Thyroid gland (tissue), 4 donors: ENCODE measurements at regions not wholly inside any gene's neighbourhood (a gene's known extent, or its start where the extent isn't known, plus 50 kb on each side); places are given as distances from the start of the nearest gene placed in this dataset.

Experiments
- DNase-seq, 2 donors: peaks; one replicate each; pipeline ENCODE4 v3.0.0-alpha.2; 2019
- H3K27ac ChIP-seq, 3 donors: fragments of 200-600 bp; sonication (generic); 1 replicate in 2 of 3; 2 replicates in 1 of 3; pipeline ENCODE4 v1.5.1; 2016 to 2019; ENCODE audit warnings: mild to moderate bottlenecking in 1 of 3, moderate library complexity in 1 of 3
- H3K27me3 ChIP-seq: fragments of 200-600 bp; sonication (generic); one replicate; pipeline ENCODE4 v1.5.1; 2019
- H3K36me3 ChIP-seq, 2 donors: fragments of 200-600 bp; sonication (generic); one replicate each; pipeline ENCODE4 v1.5.1; 2016 to 2019
- H3K4me1 ChIP-seq, 2 donors: fragments of 200-600 bp; sonication (generic); one replicate each; pipeline ENCODE4 v1.5.1; 2017 to 2019
- H3K4me3 ChIP-seq, 3 donors: fragments of 200-600 bp; sonication (generic); replicated peaks in 1 of 3; 1 replicate in 2 of 3; 2 replicates in 1 of 3; pipeline ENCODE4 v1.5.1; 2016; ENCODE audit warnings: mild to moderate bottlenecking in 1 of 3
- H3K9me3 ChIP-seq: fragments of 200-600 bp; sonication (generic); one replicate; pipeline ENCODE4 v1.5.1; 2017
- POLR2A ChIP-seq, 2 donors: fragments of 450-650 bp; IDR thresholded peaks; one replicate each; pipeline ENCODE4 v1.6.1; 2017; ENCODE audit warnings: antibody characterized with exemption in 2 of 2, mild to moderate bottlenecking in 2 of 2, moderate library complexity in 1 of 2
- WGBS, 2 donors: methylation state at CpG; one replicate each; pipeline ENCODE4 v1.1.5; 2017; 5-methylcytosine and 5-hydroxymethylcytosine counted together
- intact Hi-C: fragments of 100-400 bp; cut with DNase I; formaldehyde crosslinking; loops from one replicate; pipeline ENCODE4 v1.15.1; 2023
- TF ChIP-seq, protein P1 (sequence below), 6 experiments: fragments of 200-600 bp in 3 of 6; fragments of 450-650 bp in 3 of 6; sonication (generic) in 3 of 6; IDR thresholded peaks; one replicate each; pipeline ENCODE4 v1.5.1; 2016 to 2019; ENCODE audit warnings: antibody characterized with exemption in 6 of 6, mild to moderate bottlenecking in 2 of 6, inconsistent platforms in 1 of 6, moderate library complexity in 1 of 6

- Histone ChIP-seq H3K36me3 (no peaks in the 10 kb centered on the region), H3K4me1 (peaks cover 7 to 9% of the 10 kb centered on the region in 2 donors), H3K4me3 (no peak overlapping the region), H3K27ac (no peak overlapping the region), H3K27me3 (no peaks in the 10 kb centered on the region), H3K9me3 (no peaks in the 10 kb centered on the region)
- 73 to 78% methylated on average over 1 of the region's 1 CpG for WGBS, 2 donors
- intact Hi-C loops: no loop called here
- DNase-seq: no peak
- no peak for TF ChIP-seq POLR2A (IDR thresholded peaks at IDR 0.05)
- TF ChIP-seq, protein P1, sequence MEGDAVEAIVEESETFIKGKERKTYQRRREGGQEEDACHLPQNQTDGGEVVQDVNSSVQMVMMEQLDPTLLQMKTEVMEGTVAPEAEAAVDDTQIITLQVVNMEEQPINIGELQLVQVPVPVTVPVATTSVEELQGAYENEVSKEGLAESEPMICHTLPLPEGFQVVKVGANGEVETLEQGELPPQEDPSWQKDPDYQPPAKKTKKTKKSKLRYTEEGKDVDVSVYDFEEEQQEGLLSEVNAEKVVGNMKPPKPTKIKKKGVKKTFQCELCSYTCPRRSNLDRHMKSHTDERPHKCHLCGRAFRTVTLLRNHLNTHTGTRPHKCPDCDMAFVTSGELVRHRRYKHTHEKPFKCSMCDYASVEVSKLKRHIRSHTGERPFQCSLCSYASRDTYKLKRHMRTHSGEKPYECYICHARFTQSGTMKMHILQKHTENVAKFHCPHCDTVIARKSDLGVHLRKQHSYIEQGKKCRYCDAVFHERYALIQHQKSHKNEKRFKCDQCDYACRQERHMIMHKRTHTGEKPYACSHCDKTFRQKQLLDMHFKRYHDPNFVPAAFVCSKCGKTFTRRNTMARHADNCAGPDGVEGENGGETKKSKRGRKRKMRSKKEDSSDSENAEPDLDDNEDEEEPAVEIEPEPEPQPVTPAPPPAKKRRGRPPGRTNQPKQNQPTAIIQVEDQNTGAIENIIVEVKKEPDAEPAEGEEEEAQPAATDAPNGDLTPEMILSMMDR (IDR thresholded peaks at IDR 0.05): no peak
These were observed 344.7 kb downstream of the KLF5 start for GRCh38 chr13:73403355-73404120.

- intact Hi-C loops: no loop called here
- WGBS, 2 donors: 53 to 57% methylated on average over 2 of the region's 2 CpGs
- H3K4me1 ChIP-seq: peaks cover 7 to 9% of the 10 kb centered on the region in 2 donors
- no peak overlapping the region for H3K27ac ChIP-seq
- no peaks in the 10 kb centered on the region for H3K9me3 ChIP-seq
- H3K4me3 ChIP-seq: no peak overlapping the region
- no peak for DNase-seq
- H3K36me3 ChIP-seq: no peaks in the 10 kb centered on the region
- no peaks in the 10 kb centered on the region for H3K27me3 ChIP-seq
- TF ChIP-seq POLR2A (IDR thresholded peaks at IDR 0.05): no peak
These were observed 343.0 kb downstream of the KLF5 start for GRCh38 chr13:73401769-73402168.

DNA sequence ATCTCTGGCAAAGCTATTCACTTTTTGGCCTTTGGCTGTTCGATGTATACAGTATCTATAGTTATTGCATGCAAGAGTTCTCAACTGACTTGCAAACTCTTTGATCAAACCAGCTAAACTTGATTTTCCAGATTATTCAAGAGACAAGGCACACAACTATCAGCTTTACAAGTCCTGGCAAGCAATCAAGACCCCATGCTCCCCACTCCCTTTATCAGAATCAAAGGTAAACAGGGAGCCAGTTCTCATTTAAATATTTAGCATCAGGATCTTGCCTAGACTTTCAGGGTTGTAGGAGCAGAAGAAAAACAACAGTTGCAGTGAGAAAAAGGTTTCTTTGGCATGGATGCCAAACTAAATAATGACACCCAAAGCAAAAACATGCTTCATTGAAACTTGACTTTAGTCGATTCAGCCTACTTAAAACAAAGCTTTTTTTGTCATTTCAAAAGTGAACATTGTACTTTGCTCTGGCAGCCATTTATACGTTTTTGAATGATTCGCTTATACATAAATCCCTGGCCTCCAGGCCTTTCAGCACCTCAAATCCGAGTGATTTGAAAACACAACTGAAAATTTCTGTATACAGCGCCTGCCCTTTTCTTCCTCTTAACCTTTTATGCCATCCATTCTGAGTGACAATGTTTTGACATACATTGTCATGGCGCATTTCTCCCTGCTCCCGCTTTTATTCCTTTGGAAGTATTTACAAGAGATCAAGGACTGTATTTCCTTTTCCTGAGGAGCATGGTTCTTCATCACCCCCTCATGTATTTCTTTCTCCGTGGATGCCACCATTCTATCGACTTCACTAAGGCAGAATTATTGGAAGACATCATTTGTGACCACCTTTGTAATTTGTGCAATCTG is 340.8 kb downstream of the KLF5 start:
- no peaks in the 10 kb centered on the region for H3K27me3 ChIP-seq
- no peak for DNase-seq
- 70 to 73% methylated on average over 10 of the region's 10 CpGs for WGBS, 2 donors
- no peak overlapping the region for H3K27ac ChIP-seq
- H3K36me3 ChIP-seq: no peaks in the 10 kb centered on the region
- H3K4me3 ChIP-seq: no peak overlapping the region
- no peak for TF ChIP-seq POLR2A (IDR thresholded peaks at IDR 0.05)
- TF ChIP-seq, protein P1 (IDR thresholded peaks at IDR 0.05): no peak
- intact Hi-C loops: no loop called here
- no peaks in the 10 kb centered on the region for H3K9me3 ChIP-seq
- peaks cover 7 to 9% of the 10 kb centered on the region in 2 donors for H3K4me1 ChIP-seq

- intact Hi-C loops: no loop called here
- Histone ChIP-seq H3K4me3 (no peak overlapping the region), H3K9me3 (no peaks in the 10 kb centered on the region), H3K27me3 (no peaks in the 10 kb centered on the region), H3K27ac (no peak overlapping the region), H3K4me1 (peaks cover 7 to 9% of the 10 kb centered on the region in 2 donors), H3K36me3 (no peaks in the 10 kb centered on the region)
- 66% methylated on average over 8 of the region's 8 CpGs for WGBS, 2 donors
- TF ChIP-seq, protein P1 (IDR thresholded peaks at IDR 0.05): no peak
- TF ChIP-seq POLR2A (IDR thresholded peaks at IDR 0.05): no peak
- DNase-seq: no peak
These were observed 338.9 kb downstream of the KLF5 start for GRCh38 chr13:73397496-73398305.

GRCh38 chr13:73394066-73394465 is 335.3 kb downstream of the KLF5 start:
- H3K4me1 ChIP-seq: peaks cover 0 to under 1% of the 10 kb centered on the region in 2 donors
- H3K27me3 ChIP-seq: no peaks in the 10 kb centered on the region
- TF ChIP-seq, protein P1 (IDR thresholded peaks at IDR 0.05): no peak
- no peak for TF ChIP-seq POLR2A (IDR thresholded peaks at IDR 0.05)
- DNase-seq: no peak
- H3K27ac ChIP-seq: no peak overlapping the region
- intact Hi-C loops: no loop called here
- H3K36me3 ChIP-seq: no peaks in the 10 kb centered on the region
- H3K4me3 ChIP-seq: no peak overlapping the region
- no peaks in the 10 kb centered on the region for H3K9me3 ChIP-seq
